HepG2 (cell line): ENCODE measurements at regions not wholly inside any gene's neighbourhood (a gene's known extent, or its start where the extent isn't known, plus 50 kb on each side); places are given as distances from the start of the nearest gene placed in this dataset.

Source experiments
- ATF3 ChIP-seq: sonication (generic); formaldehyde crosslinking; IDR thresholded peaks from 2 replicates; pipeline ENCODE4 v1.4.0; 2020; ENCODE audit warnings: missing genetic modification reagents
- GABPA ChIP-seq, 2 experiments: IDR thresholded peaks; 2 replicates each; pipeline ENCODE4 v1.6.1; 2011 to 2016; ENCODE audit warnings: low read depth in 2 of 2, low read length in 1 of 2, missing biosample characterization in 1 of 2, missing genetic modification characterization in 1 of 2
- JUNB ChIP-seq: sonication (generic); formaldehyde crosslinking; IDR thresholded peaks from 2 replicates; pipeline ENCODE4 v1.8.0; 2022; ENCODE audit warnings: missing genetic modification reagents, mild to moderate bottlenecking, borderline replicate concordance
- JUND ChIP-seq: sonication (generic); formaldehyde crosslinking; IDR thresholded peaks from 2 replicates; pipeline ENCODE4 v1.8.0; 2022; ENCODE audit warnings: mild to moderate bottlenecking, missing genetic modification reagents
- MEIS1 ChIP-seq: sonication (generic); formaldehyde crosslinking; IDR thresholded peaks from 2 replicates; pipeline ENCODE4 v1.9.0; 2021; ENCODE audit warnings: mild to moderate bottlenecking, missing genetic modification reagents, moderate library complexity, borderline replicate concordance
- MLXIP ChIP-seq: sonication (generic); formaldehyde crosslinking; IDR thresholded peaks from 2 replicates; pipeline ENCODE4 v1.9.0; 2021; ENCODE audit warnings: missing genetic modification reagents, borderline replicate concordance
- POLR2G ChIP-seq: fragments of 200-400 bp; formaldehyde crosslinking; IDR thresholded peaks from 2 replicates; pipeline ENCODE4 v1.6.1; 2018; ENCODE audit warnings: mild to moderate bottlenecking, low read depth, low read length, moderate library complexity
- ZBTB38 ChIP-seq: sonication (generic); formaldehyde crosslinking; IDR thresholded peaks from 2 replicates; pipeline ENCODE4 v1.5.1; 2020; ENCODE audit warnings: mild to moderate bottlenecking, missing genetic modification reagents
- ZBTB46 ChIP-seq: sonication (generic); formaldehyde crosslinking; IDR thresholded peaks from 2 replicates; pipeline ENCODE4 v1.4.0; 2020; ENCODE audit warnings: mild to moderate bottlenecking, missing genetic modification reagents, borderline replicate concordance
- ZC3H4 ChIP-seq: sonication (generic); formaldehyde crosslinking; IDR thresholded peaks from 2 replicates; pipeline ENCODE4 v1.4.0; 2020; ENCODE audit warnings: missing genetic modification reagents, borderline replicate concordance
- ZHX1 ChIP-seq: sonication (generic); formaldehyde crosslinking; IDR thresholded peaks from 2 replicates; pipeline ENCODE4 v1.8.1; 2022; ENCODE audit warnings: low read depth, mild to moderate bottlenecking, missing genetic modification reagents
- ZKSCAN8 ChIP-seq: IDR thresholded peaks from 2 replicates; pipeline ENCODE4 v1.6.1; 2016; ENCODE audit warnings: borderline replicate concordance, missing genetic modification reagents, missing compliant biosample characterization
- ZNF276 ChIP-seq: sonication (generic); formaldehyde crosslinking; IDR thresholded peaks from 2 replicates; pipeline ENCODE4 v1.4.0; 2020; ENCODE audit warnings: mild to moderate bottlenecking, low read depth, missing genetic modification reagents
- ZNF749 ChIP-seq: sonication (generic); formaldehyde crosslinking; IDR thresholded peaks from 2 replicates; pipeline ENCODE4 v1.8.0; 2022; ENCODE audit warnings: mild to moderate bottlenecking, missing genetic modification reagents, moderate library complexity, borderline replicate concordance
- ZSCAN5A ChIP-seq: sonication (generic); formaldehyde crosslinking; IDR thresholded peaks from 2 replicates; pipeline ENCODE4 v1.8.0; 2022; ENCODE audit warnings: mild to moderate bottlenecking, missing genetic modification reagents, borderline replicate concordance

GRCh38 chr5:3845230-3845629 lies 249.6 kb downstream of the IRX1 start (continued):
- TF ChIP-seq ZNF276 (CRISPR knock-in tag) (no peak), JUND (CRISPR knock-in tag) (0 out of 2 replicates have a peak, but pooled peaks have one; percentile 28), MLXIP (CRISPR knock-in tag) (no peak), POLR2G (no peak), JUNB (peak; percentile 41; the same call in 1 of the 2 replicates), ZKSCAN8 (CRISPR knock-in tag) (no peak), GABPA (IDR thresholded peaks at IDR 0.05; ENCODE audit: low read depth, low read length) (no peak), GABPA (CRISPR knock-in tag; IDR thresholded peaks at IDR 0.05; ENCODE audit: low read depth) (no peak), ZBTB46 (CRISPR knock-in tag) (no peak), MEIS1 (CRISPR knock-in tag) (no peak), ZNF749 (CRISPR knock-in tag) (no peak), ZSCAN5A (no peak), ZHX1 (CRISPR knock-in tag) (no peak), ZBTB38 (CRISPR knock-in tag) (no peak), ZC3H4 (no peak), ATF3 (CRISPR knock-in tag) (0 out of 2 replicates have a peak, but pooled peaks have one; percentile 34)
